ENCODE measurements at regions not wholly inside any gene's neighbourhood (a gene's known extent, or its start where the extent isn't known, plus 50 kb on each side); places are given as distances from the start of the nearest gene placed in this dataset.

GRCh38 chr13:80436571-80437169 is 95.7 kb upstream of the SPRY2 start:
- CTCF ChIA-PET, result no interaction called here
- intact Hi-C loops (cut with micrococcal nuclease), result no loop called here
- Histone ChIP-seq H4K8ac (ENCODE audit: low read depth in 2 of 2, low read length in 2 of 2) (no peak overlapping the region), H3K4me2 (ENCODE audit: low read depth, low read length) (no peak overlapping the region), H3K27ac (ENCODE audit: insufficient read depth, low read length) (no peak overlapping the region), H4K20me1 (ENCODE audit: insufficient read depth, low read length) (no peaks in the 10 kb centered on the region), H3K18ac (ENCODE audit: low read depth, low read length) (no peak overlapping the region), H3K79me1 (ENCODE audit: low read depth in 1 of 2, low read length in 2 of 2) (no peaks in the 10 kb centered on the region), H4K91ac (ENCODE audit: insufficient read depth, low read depth, low read length) (no peak overlapping the region), H3K14ac (replicated peaks; ENCODE audit: low read depth, low read length) (no peak overlapping the region), H2BK15ac (ENCODE audit: low read depth, low read length) (no peak overlapping the region), H2AK5ac (ENCODE audit: low read depth, low read length) (no peak overlapping the region), H2BK120ac (ENCODE audit: low read depth, low read length) (no peak overlapping the region), H3K4ac (ENCODE audit: low read depth, low read length) (no peak overlapping the region), H3K9ac (ENCODE audit: low read depth, low read length) (no peak overlapping the region), H2BK5ac (ENCODE audit: low read depth, low read length, poor library complexity, severe bottlenecking) (no peak overlapping the region), H2AK9ac (replicated peaks; ENCODE audit: low read depth, low read length, poor library complexity) (no peak overlapping the region), H3K56ac (ENCODE audit: extremely low read depth, insufficient read depth, low read length) (no peak overlapping the region), H2BK20ac (ENCODE audit: low read depth, low read length) (no peak overlapping the region), H4K5ac (ENCODE audit: low read depth, low read length) (no peak overlapping the region), H3K4me1 (ENCODE audit: control insufficient read depth, insufficient read depth, low read length) (no peaks in the 10 kb centered on the region), H2AFZ (replicated peaks; ENCODE audit: low read length, poor library complexity) (no peak overlapping the region), H3K4me3 (ENCODE audit: insufficient read depth, low read depth, low read length) (no peak overlapping the region), H3K36me3 (ENCODE audit: control insufficient read depth, insufficient read depth, low read length) (no peaks in the 10 kb centered on the region), H3K23ac (ENCODE audit: low read depth, low read length) (no peak overlapping the region), H3K27me3 (ENCODE audit: control insufficient read depth, insufficient read depth, low read length) (no peaks in the 10 kb centered on the region), H3K9me3 (ENCODE audit: control insufficient read depth, insufficient read depth, low read length) (no peaks in the 10 kb centered on the region), H3K9me1 (ENCODE audit: insufficient read depth, low read length) (no peaks in the 10 kb centered on the region)
- no CpG with 5 or more reads among the region's 4 CpGs for WGBS, 2 experiments (ENCODE audit: extremely low coverage in 2 of 2, insufficient read length in 1 of 2)
- BruUV-seq (replicated peaks), result no TSS peak
- TF ChIP-seq SMC3 (IDR thresholded peaks at IDR 0.05; ENCODE audit: low read depth, low read length), result no peak
- TF ChIP-seq CTCF (conservative IDR thresholded peaks at IDR 0.05; ENCODE audit: low read depth, low read length), result no peak
- TF ChIP-seq CHD1 (IDR thresholded peaks at IDR 0.05; ENCODE audit: low read depth, low read length), result no peak
- dilution Hi-C loops (cut with HindIII; ENCODE audit: low sequenced_read_pairs, unreplicated experiment), result no loop called here
- in situ Hi-C loops (cut with MboI; ENCODE audit: low sequenced_read_pairs), result no loop called here
- POLR2A ChIA-PET (ENCODE audit: unreplicated experiment), result no interaction called here
- ATAC-seq (ENCODE audit: low read depth), result no peak
- DNase-seq, result no peak

Data from IMR-90 (cell line).